ENCODE measurements at regions not wholly inside any gene's neighbourhood (a gene's known extent, or its start where the extent isn't known, plus 50 kb on each side); places are given as distances from the start of the nearest gene placed in this dataset.
A peak's percentile ranks its signal among the peaks of the same experiment; 100 is the strongest.

- Histone ChIP-seq H3K4me3 (ENCODE audit: low read length) (no peak overlapping the region), H3K9ac (ENCODE audit: low read length) (no peak overlapping the region), H3K4me1 (ENCODE audit: control insufficient read depth, insufficient read depth, low read length) (no peaks in the 10 kb centered on the region), H3K27ac (ENCODE audit: low read depth, low read length) (no peak overlapping the region), H3K36me3 (ENCODE audit: control insufficient read depth, insufficient read depth, low read length) (no peaks in the 10 kb centered on the region), H3K27me3 (ENCODE audit: control insufficient read depth, insufficient read depth, low read length) (no peaks in the 10 kb centered on the region)
Measured at GRCh38 chr18:77879829-77880228, 630.2 kb downstream of the GALR1 start.

GRCh38 chr18:77884454-77884853 lies 634.8 kb downstream of the GALR1 start:
- Histone ChIP-seq H3K4me3 (ENCODE audit: low read length) (no peak overlapping the region), H3K9ac (ENCODE audit: low read length) (no peak overlapping the region), H3K27me3 (ENCODE audit: control insufficient read depth, insufficient read depth, low read length) (no peaks in the 10 kb centered on the region), H3K36me3 (ENCODE audit: control insufficient read depth, insufficient read depth, low read length) (no peaks in the 10 kb centered on the region), H3K27ac (ENCODE audit: low read depth, low read length) (no peak overlapping the region), H3K4me1 (ENCODE audit: control insufficient read depth, insufficient read depth, low read length) (no peaks in the 10 kb centered on the region)

- H3K27ac ChIP-seq (ENCODE audit: low read depth, low read length), result no peak overlapping the region
Measured at GRCh38 chr18:77894060-77894459, 644.4 kb downstream of the GALR1 start.

GRCh38 chr18:77895250-77895649 lies 645.6 kb downstream of the GALR1 start:
- Histone ChIP-seq H3K9ac (ENCODE audit: low read length) (no peak overlapping the region), H3K36me3 (ENCODE audit: control insufficient read depth, insufficient read depth, low read length) (no peaks in the 10 kb centered on the region), H3K4me3 (ENCODE audit: low read length) (no peak overlapping the region), H3K27me3 (ENCODE audit: control insufficient read depth, insufficient read depth, low read length) (no peaks in the 10 kb centered on the region), H3K27ac (ENCODE audit: low read depth, low read length) (no peak overlapping the region), H3K4me1 (ENCODE audit: control insufficient read depth, insufficient read depth, low read length) (no peaks in the 10 kb centered on the region)

More at GRCh38 chr18:77894060-77894459, 644.4 kb downstream of the GALR1 start:
- Histone ChIP-seq H3K9ac (ENCODE audit: low read length) (no peak overlapping the region), H3K4me1 (ENCODE audit: control insufficient read depth, insufficient read depth, low read length) (no peaks in the 10 kb centered on the region), H3K36me3 (ENCODE audit: control insufficient read depth, insufficient read depth, low read length) (no peaks in the 10 kb centered on the region), H3K27me3 (ENCODE audit: control insufficient read depth, insufficient read depth, low read length) (no peaks in the 10 kb centered on the region), H3K4me3 (ENCODE audit: low read length) (no peak overlapping the region)

GRCh38 chr18:77896586-77897252 lies 647.1 kb downstream of the GALR1 start:
- Histone ChIP-seq H3K27ac (ENCODE audit: low read depth, low read length) (no peak overlapping the region), H3K4me3 (ENCODE audit: low read length) (no peak overlapping the region), H3K27me3 (ENCODE audit: control insufficient read depth, insufficient read depth, low read length) (no peaks in the 10 kb centered on the region), H3K4me1 (ENCODE audit: control insufficient read depth, insufficient read depth, low read length) (no peaks in the 10 kb centered on the region), H3K9ac (ENCODE audit: low read length) (no peak overlapping the region), H3K36me3 (ENCODE audit: control insufficient read depth, insufficient read depth, low read length) (no peaks in the 10 kb centered on the region)

GRCh38 chr18:77897606-77898005 lies 648.0 kb downstream of the GALR1 start:
- no peak overlapping the region for H3K4me3 ChIP-seq (ENCODE audit: low read length)
- no peak overlapping the region for H3K27ac ChIP-seq (ENCODE audit: low read depth, low read length)
- H3K27me3 ChIP-seq (ENCODE audit: control insufficient read depth, insufficient read depth, low read length), result no peaks in the 10 kb centered on the region
- H3K4me1 ChIP-seq (ENCODE audit: control insufficient read depth, insufficient read depth, low read length), result no peaks in the 10 kb centered on the region
- H3K9ac ChIP-seq (ENCODE audit: low read length), result no peak overlapping the region
- no peaks in the 10 kb centered on the region for H3K36me3 ChIP-seq (ENCODE audit: control insufficient read depth, insufficient read depth, low read length)

- H3K36me3 ChIP-seq (ENCODE audit: control insufficient read depth, insufficient read depth, low read length), result no peaks in the 10 kb centered on the region
- H3K4me1 ChIP-seq (ENCODE audit: control insufficient read depth, insufficient read depth, low read length), result no peaks in the 10 kb centered on the region
- no peak overlapping the region for H3K27ac ChIP-seq (ENCODE audit: low read depth, low read length)
- no peak overlapping the region for H3K9ac ChIP-seq (ENCODE audit: low read length)
- peak overlapping the region; percentile 39 for H3K4me3 ChIP-seq (ENCODE audit: low read length)
- H3K27me3 ChIP-seq (ENCODE audit: control insufficient read depth, insufficient read depth, low read length), result no peaks in the 10 kb centered on the region
Measured at GRCh38 chr18:77899972-77900754, 650.5 kb downstream of the GALR1 start.

- H3K4me3 ChIP-seq (ENCODE audit: low read length), result no peak overlapping the region
- H3K27me3 ChIP-seq (ENCODE audit: control insufficient read depth, insufficient read depth, low read length), result no peaks in the 10 kb centered on the region
- no peak overlapping the region for H3K9ac ChIP-seq (ENCODE audit: low read length)
- H3K27ac ChIP-seq (ENCODE audit: low read depth, low read length), result no peak overlapping the region
- H3K4me1 ChIP-seq (ENCODE audit: control insufficient read depth, insufficient read depth, low read length), result no peaks in the 10 kb centered on the region
- H3K36me3 ChIP-seq (ENCODE audit: control insufficient read depth, insufficient read depth, low read length), result no peaks in the 10 kb centered on the region
Measured at GRCh38 chr18:77905011-77905410, 655.4 kb downstream of the GALR1 start.

- Histone ChIP-seq H3K27ac (ENCODE audit: low read depth, low read length) (no peak overlapping the region), H3K4me1 (ENCODE audit: control insufficient read depth, insufficient read depth, low read length) (no peaks in the 10 kb centered on the region), H3K4me3 (ENCODE audit: low read length) (no peak overlapping the region), H3K36me3 (ENCODE audit: control insufficient read depth, insufficient read depth, low read length) (no peaks in the 10 kb centered on the region), H3K9ac (ENCODE audit: low read length) (no peak overlapping the region), H3K27me3 (ENCODE audit: control insufficient read depth, insufficient read depth, low read length) (no peaks in the 10 kb centered on the region)
Measured at GRCh38 chr18:77905449-77906055, 655.9 kb downstream of the GALR1 start.

- Histone ChIP-seq H3K4me1 (ENCODE audit: control insufficient read depth, insufficient read depth, low read length) (no peaks in the 10 kb centered on the region), H3K4me3 (ENCODE audit: low read length) (no peak overlapping the region), H3K36me3 (ENCODE audit: control insufficient read depth, insufficient read depth, low read length) (no peaks in the 10 kb centered on the region), H3K9ac (ENCODE audit: low read length) (no peak overlapping the region), H3K27ac (ENCODE audit: low read depth, low read length) (no peak overlapping the region), H3K27me3 (ENCODE audit: control insufficient read depth, insufficient read depth, low read length) (no peaks in the 10 kb centered on the region)
Measured at GRCh38 chr18:77906103-77906892, 656.6 kb downstream of the GALR1 start.

GRCh38 chr18:77910347-77910746 lies 660.7 kb downstream of the GALR1 start:
- Histone ChIP-seq H3K4me3 (ENCODE audit: low read length) (no peak overlapping the region), H3K27me3 (ENCODE audit: control insufficient read depth, insufficient read depth, low read length) (no peaks in the 10 kb centered on the region), H3K27ac (ENCODE audit: low read depth, low read length) (no peak overlapping the region), H3K4me1 (ENCODE audit: control insufficient read depth, insufficient read depth, low read length) (no peaks in the 10 kb centered on the region), H3K36me3 (ENCODE audit: control insufficient read depth, insufficient read depth, low read length) (no peaks in the 10 kb centered on the region), H3K9ac (ENCODE audit: low read length) (no peak overlapping the region)

- Histone ChIP-seq H3K4me3 (ENCODE audit: low read length) (no peak overlapping the region), H3K36me3 (ENCODE audit: control insufficient read depth, insufficient read depth, low read length) (no peaks in the 10 kb centered on the region), H3K27ac (ENCODE audit: low read depth, low read length) (no peak overlapping the region), H3K9ac (ENCODE audit: low read length) (no peak overlapping the region), H3K4me1 (ENCODE audit: control insufficient read depth, insufficient read depth, low read length) (no peaks in the 10 kb centered on the region), H3K27me3 (ENCODE audit: control insufficient read depth, insufficient read depth, low read length) (no peaks in the 10 kb centered on the region)
Measured at GRCh38 chr18:77911971-77912605, 662.4 kb downstream of the GALR1 start.
